Stimulated activated CD4-positive, alpha-beta T cell treated with anti-CD3 and anti-CD28 coated beads, TNF-alpha, amount 100 ng/mL, for 24 hours (primary cell): ENCODE measurements at regions not wholly inside any gene's neighbourhood (a gene's known extent, or its start where the extent isn't known, plus 50 kb on each side); places are given as distances from the start of the nearest gene placed in this dataset.
"Not testable (repeated sequence)": the region's sequence is repeated elsewhere in the genome, so short reads cannot be mapped to it uniquely, and the experiment has no call there.

ENCODE experiments used
- DNase-seq, 3 experiments: peaks; one replicate each; pipeline ENCODE4 v3.0.0-alpha.2; 2020; ENCODE audit warnings: low read depth in 3 of 3

DNA sequence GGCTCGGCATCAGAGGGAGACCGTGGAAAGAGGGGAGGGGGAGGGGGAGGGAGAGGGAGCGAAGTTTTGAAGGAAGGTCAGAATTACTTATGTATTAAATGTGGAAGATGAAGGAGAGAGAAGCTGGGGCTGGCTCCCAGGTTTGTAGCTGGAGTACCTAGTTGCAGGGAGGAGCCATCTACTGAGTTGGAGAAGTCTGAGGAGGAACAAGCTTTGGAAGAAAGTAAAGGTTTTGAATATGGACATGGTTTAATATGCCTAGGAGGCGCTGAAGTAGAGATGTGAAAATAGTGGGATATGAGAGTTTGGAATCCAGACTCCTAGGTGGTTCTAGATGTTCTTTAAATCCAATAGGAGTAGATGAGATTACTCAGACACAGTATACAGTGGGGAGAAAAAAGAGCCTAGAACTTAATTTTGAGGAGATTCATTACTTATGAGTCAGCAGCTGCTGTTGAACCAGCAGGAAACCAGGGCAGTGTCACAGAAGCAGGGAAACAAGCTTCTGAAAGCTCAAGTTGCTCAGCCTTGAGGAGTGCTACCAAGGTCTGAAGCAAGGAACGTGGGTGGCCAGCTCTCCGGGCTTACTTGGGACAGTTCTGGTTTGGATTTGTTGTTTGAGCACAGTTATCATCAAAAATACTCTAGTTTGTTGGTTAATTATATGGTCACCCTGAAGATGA, 149.3 kb downstream of the UTRN start:
- no peak for DNase-seq

DNA sequence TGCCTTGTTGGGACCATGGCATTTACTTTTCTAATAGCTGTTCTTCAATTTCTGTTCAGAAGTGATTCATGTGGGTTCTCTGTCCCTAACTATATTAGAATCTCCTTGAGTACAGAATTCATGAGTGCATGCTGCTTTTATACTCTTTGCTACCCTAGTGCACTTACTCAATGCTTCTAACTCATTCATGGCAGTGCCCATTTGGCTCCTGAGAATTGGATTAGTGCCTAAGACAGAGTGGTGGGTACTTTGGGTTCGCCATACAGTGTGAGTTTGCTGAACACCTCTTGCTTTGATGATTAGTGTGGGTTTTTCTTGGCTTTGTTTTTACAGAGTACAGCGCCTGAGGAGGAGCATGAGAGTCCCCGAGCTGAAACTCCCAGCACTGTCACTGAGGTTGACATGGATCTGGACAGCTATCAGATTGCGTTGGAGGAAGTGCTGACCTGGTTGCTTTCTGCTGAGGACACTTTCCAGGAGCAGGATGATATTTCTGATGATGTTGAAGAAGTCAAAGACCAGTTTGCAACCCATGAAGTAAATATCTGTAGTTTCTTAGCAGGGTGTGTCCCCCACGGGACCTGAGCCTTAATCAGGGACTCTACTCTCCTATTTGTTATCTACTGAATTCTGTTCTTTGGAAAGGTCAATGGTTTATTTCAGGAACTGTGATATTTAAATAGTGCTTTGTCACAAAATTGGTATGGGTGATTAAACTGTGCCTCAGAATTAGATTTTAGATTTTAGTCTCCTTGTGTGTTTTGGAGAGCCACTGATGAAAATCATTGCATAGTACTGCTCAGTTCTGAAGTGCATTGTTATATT, 150.7 kb downstream of the UTRN start:
- DNase-seq: no peak

DNA sequence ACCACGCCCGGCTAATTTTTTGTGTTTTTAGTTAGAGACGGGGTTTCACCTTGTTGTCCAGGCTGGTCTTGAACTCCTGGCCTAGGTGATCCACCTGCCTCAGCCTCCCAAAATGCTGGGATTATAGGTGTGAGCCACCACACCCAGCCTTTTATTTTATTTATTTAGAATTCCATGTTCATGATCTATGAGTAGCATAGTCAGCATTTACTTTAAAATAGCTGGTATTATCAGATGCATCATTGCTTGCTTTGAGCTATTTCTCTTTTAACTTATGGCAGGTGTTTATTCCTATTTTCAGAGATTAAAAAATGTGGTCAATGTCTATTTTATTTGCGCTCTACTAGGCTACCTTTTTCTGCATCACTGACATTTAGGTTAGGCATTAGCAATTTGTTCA, 152.0 kb downstream of the UTRN start:
- no peak for DNase-seq

DNA sequence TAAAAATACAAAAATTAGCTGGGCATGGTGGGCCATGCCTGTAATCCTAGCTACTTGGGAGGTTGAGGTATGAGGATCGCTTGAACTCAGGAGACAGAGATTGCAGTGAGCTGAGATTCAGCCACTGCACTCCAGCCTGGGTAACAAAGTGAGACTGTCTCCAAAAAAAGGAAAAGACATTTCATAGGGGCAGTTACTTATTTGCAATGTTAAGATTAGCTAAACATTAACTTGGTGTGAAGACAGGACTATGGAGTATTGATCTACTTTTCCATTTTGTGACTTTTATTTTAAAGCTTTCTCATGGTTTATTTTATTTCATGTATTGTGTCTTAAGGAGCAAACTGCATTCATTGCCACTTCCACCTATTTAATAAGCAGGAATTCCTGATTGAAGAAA, 153.0 kb downstream of the UTRN start:
- no peak for DNase-seq

DNA sequence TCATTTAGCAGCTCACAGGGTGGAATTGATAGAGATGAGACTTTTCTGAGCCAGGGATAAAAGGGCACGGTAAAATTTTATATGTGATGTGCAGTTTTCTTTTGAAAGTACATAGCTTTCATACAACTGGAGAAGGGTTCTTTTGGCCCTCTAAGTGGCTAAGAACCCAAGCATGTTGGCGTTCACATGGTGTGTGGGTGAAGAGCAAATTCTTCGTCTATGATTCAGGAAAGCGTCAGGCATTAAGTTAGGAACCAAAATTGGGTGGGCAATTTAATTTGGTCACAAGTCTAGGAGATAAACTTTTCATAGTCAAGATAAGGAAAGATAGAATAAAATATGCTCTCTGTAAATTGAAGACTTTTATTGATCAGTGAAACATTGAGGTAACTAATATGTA, 153.9 kb downstream of the UTRN start:
- no peak for DNase-seq

DNA sequence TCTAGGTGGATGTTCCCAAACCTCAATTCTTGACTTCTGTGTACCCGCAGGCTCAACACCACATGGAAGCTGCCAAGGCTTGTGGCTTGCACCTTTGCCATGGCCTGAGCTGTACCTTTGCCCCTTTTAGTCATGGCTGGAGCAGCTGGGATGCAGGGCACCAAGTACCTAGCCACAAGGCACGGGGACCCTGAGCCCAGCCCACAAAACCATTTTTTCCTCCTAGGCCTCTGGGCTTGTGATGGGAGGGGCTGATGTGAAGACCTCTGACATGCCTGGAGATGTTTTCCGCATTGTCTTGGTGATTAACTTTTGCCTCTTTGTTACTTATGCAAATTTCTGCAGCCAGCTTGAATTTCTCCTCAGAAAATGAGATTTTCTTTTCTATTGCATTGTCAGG, 156.7 kb downstream of the UTRN start:
- not testable (repeated sequence) for DNase-seq

DNA sequence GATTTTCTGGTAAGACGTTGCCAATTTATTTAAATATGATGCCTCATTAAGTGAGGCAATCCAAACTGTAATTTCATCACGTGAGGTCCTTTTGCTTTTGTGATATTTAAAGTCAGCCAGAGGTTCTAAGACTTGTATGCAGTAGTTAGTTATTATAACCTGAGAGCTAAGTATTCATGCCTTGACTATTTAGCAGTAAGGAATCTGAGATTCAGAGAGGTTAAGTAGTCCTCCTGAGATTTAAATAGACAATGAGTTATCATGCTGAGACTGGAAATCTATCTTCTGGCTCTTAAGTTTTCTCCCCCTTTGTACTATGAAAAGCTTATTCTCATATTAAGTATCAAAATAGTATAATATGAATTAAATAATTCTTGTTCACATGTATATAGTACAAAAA, 158.0 kb downstream of the UTRN start:
- DNase-seq: no peak

DNA sequence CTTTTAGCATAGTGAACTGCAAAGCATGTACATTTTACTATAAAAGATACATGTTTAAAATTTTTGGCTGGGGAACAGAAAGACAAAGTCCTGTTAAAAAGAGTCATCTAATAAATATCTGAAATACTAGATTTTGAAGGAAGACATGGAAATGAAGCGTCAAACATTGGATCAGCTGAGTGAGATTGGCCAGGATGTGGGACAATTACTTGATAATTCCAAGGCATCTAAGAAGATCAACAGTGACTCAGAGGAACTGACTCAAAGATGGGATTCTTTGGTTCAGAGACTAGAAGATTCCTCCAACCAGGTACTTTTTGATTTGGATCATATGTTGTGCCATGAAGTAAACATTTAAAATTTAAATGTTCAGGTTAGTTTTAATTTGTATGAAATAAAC, 162.3 kb downstream of the UTRN start:
- DNase-seq: no peak

DNA sequence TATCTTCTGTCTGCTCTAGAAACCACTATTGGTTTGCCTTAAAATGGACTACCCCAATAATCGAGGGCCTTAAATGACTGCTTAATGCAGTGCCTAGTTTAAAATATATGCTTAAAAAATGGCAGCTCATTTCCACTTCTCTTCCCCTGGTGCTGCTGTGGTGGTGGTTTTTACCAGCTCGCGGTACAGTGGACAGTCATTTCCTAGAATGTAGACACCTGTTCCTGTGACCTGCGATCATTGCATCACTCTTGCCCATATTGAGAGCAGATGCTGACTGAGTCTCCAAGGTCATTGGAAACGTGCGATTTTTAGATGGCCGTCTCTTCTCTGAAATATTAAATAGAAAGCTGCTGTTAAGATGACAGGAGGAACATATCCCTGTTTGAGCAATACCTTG, 164.1 kb downstream of the UTRN start:
- no peak for DNase-seq

DNA sequence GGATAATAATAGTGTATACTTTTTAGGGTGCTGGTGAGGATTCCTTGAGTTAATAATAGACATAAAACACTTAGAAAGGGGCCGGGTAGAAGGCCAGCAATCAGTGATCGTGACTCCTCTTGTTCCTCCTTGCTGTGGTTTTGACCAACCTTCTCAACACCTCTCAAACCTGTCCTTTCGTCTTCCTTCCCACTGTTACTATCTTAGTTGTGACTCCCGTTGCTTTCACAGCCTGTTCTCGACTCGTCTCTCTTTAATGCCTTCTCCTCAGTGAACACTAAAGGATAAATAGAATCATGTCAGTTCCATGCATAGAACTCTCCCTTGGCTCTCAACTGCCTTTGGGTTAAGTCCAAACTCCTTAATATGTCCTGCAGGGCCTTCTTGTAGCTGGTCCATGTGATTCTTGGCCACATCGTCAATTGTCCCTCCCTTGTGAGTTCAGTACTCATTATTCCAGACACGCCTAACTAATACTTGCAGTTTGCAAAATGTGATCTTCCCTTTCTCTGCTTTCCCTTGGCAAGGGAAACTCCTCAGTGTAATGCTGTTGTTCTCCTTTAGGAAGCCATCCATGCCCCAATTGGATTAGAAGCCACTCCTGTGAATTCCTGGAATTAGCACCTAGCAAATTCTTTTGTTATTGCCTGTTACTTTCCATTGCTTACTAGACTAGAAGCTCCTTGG, 164.9 kb downstream of the UTRN start:
- DNase-seq: no peak

DNA sequence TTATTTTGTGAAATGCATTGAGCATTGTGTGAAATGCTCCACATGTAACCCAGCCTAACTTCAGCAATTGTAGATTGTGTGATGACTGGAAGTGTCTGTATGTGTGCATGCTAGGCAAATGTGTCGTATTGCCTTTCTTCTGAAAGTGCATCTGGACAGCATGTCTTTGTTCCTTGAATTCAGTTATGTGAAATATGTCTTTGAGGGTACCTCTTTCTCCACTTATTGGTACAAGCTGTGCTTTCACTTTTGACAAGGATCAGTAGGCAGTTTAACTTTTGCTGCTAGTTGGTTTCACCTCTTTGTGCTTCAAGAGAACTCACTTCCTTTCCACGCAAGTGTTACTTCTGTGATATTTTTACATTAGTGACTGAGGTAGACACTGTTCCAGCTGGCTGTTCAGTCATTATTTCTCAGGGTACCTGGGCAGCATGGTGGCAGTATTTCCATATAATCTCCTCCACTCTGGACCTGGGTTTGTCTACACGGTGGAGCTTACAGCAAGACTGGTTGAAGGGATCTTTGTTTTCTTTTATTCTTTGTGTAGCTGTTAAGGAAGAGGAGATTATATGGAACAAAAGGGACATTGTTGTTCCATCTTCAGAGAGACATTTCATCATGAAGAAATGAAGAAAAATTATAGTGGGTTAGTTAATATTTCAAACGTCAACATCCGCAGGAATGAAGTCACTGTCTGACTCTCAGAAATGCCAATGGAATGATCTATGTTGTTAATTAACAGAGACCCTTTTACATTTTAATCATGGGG, 175.4 kb downstream of the UTRN start:
- DNase-seq: no peak

DNA sequence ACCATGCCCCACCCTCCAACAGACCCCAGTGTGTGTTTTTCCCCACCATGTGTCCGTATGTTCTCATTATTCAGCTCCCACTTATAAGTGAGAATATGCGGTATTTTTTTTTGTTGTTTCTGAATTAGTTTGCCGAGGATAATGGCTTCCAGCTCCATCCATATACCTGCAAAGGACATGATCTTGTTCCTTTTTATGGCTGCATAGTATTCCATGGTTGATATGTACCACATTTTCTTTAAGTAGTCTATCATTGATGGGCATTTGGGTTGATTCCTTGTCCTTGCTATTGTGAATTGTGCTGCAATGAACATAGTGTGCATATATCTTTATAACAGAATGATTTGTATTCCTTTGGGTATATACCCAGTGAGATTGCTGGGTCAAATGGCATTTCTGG, 176.9 kb downstream of the UTRN start:
- no peak for DNase-seq

DNA sequence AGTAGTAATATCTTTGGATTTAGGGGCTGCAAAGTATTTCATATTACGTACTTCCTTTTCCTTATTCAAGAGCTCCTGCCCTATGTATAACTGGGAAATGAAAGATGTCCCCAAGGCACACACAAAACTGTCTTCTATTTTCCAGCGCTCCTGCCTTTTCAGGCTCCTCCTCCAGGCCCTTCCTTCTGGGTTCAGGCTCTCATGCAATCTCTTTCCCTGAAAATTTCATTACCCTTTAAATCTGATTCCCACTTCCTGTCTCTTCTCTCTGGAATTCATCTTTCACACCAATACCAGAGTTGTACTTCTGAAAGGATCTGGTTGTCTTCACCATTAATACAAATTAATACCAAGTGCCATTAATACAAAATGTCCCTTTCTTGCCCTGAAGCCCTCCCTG, 181.6 kb downstream of the UTRN start:
- DNase-seq: no peak

DNA sequence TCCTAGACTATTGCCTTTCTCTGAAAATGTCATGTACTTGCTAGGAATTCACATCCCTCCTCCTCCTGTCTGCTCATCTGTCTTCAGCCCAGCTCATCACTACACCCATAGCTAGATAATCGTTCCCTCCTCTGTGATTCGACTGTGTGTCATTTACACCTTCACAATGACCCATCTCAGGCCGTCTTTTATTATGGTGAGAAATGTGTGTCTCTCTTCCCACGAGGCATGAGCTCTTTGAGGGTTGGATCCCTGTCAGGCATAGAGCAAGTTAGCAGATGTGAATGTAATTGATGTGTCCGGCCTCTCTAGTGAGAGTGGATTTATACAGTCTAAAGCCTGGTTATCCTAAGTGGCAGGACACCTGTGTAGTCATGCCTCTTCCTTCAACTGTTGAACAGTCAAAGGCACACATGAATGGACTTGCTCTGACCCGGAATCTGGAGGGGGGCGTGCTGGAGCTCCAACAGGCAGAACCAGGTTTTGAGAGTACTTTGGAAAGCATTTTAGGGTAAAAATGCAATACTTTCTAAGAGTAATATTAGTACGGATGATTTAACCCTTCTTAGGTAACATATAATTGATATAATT, 182.1 kb downstream of the UTRN start:
- DNase-seq: no peak

DNA sequence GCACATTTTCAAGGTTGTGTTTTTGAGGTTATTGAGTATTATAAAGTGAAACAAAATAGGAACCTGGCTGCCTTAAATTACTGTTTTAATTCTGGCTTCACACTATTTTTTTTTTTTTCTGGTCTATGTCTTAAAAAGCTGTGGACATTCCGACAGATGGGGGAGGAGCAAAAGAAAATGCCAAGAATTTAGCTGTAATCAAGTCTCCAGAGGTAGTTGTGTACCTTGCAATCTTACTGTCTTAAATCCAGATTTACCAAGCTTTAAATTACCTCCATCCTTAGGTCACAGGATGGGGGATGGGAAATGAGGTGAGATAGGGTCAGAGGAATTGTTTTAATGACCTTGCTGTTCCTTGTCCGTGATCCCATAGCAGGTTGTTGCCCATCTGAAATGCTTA, 182.8 kb downstream of the UTRN start:
- DNase-seq: no peak

DNA sequence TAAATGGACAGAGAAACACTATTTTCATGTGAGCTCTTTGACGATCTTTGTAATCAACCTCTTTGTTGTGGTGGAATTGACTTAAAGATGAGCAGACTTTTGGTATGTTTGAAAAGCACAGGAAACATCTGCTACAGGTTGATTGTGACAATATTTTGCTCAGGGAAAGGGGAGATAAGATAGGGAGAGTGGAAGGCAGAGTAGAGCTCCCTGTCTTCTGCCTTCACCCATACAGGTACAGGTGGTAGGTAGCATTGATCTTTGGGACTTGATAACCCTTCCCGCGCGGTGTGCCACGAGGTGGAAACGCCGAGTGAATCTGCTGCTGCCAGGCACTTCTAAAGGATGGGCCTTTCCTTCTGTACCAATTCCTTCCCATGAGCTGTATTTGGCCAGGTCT, 183.6 kb downstream of the UTRN start:
- peak in 2 of 3 experiments; percentile 5 to 18 for DNase-seq

DNA sequence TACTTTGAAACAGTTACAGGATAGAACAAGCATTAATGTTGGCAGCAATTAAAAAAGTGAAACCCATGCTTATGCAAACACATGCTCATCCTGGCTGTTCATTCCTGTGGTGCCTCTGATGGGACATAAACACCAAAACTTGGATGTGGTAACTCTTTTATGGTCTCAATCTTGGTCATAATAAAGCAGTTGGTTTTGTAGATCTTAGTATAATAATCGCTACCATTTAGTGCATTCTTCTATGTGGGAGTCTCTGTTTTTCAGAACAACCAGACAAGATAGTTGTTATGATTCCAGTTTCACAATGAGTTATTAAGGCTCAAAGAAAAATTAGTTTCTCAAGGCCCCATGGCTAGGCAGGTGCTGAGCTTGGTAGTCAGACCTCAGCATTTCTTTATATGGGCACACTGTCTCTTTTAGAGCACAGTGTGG, 184.0 kb downstream of the UTRN start:
- DNase-seq: no peak

DNA sequence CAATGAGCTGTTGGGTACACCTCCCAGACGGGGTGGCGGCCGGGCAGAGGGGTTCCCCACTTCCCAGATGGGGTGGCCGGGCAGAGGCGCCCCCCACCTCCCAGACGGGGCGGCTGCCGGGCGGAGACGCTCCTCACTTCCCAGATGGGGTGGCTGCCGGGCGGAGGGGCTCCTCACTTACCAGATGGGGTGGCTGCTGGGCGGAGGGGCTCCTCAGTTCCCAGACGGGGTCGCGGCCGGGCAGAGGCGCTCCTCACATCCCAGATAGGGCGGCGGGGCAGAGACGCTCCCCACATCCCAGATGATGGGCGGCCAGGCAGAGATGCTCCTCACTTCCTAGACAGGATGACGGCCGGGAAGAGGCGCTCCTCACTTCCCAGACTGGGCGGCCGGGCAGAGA, 185.1 kb downstream of the UTRN start:
- DNase-seq: not testable (repeated sequence)

DNA sequence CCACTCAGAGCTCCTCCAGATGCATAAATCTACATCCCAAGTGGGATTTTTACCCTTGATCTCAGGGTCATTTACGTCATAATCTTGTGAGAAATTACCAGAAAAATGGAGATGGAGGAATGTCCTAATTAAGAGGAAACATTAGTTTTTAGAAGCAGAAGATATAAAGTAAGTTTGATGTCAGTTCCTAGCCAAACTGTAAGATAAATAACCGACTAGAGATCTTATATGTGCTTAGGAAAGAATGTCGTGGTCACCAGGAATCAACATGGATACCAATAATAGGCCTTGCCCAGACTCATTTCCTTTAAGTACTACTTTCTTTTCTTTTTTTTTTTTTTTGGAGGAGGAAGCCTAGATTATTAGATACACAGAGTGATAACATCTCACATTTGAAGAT, 186.9 kb downstream of the UTRN start:
- no peak for DNase-seq

DNA sequence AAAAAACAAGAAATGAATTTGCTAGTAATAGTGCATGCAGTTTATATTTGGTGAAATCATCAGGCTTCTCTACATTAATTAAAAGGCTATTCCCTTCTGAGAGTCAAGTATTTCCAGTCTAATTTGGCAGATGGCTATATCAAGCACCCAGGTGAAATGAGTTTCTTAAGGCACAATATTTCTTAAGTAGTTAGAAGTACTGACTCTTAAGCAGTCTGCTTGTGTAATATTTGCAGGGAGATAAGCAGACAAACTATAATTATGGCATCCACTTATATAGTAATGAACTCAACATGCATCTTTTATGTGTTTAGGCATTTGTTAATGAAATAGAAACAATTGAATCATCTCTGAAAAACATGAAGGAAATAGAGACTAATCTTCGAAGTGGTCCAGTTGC, 189.2 kb downstream of the UTRN start:
- no peak for DNase-seq

DNA sequence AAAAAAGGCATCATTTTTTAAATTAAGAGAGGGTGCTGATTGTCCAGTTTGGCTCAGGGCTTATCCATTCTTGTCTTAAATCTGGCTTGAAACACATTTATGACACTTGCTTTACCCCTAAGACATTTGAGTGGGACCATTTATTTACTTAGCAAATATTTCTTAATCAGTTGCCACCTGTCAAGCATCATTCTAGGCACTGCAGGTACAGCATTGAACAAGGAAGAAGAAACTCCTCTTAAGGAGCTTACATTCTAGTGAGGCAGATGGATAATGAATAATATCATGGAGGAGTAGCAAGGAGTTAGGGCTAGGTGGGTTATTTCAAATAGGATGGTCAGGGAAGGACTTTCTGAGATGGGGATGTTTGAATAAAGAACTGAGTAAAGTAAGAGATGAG, 189.8 kb downstream of the UTRN start:
- DNase-seq: no peak

DNA sequence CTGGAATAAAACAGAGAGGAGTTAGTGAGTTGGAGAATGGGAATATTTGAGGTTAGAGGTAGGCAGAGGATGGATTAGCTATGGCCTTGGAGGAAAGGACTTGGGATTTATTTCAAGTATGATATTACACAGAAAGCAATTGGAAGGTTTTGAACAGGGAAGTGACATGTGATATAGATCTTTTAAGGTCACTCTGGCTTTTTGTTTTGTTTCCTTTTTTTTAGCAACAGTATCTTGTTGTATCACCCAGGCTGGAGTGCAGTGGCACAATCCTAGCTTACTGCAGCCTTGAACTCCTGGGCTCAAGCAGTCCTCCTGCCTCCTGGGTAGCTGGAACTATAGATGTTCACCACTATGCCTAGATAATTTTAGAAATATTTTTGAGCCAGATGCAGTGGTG, 190.3 kb downstream of the UTRN start:
- DNase-seq: no peak
